GM12873 (cell line): ENCODE measurements at regions not wholly inside any gene's neighbourhood (a gene's known extent, or its start where the extent isn't known, plus 50 kb on each side); places are given as distances from the start of the nearest gene placed in this dataset.

Experiments used
- TF ChIP-seq, protein P1 (sequence below): IDR thresholded peaks from 2 replicates; pipeline ENCODE4 v1.5.1; 2012; ENCODE audit warnings: low read depth, mild to moderate bottlenecking, moderate library complexity, low read length, control low read depth; ENCODE audit not compliant: insufficient read depth; ENCODE audit errors: missing control alignments

DNA sequence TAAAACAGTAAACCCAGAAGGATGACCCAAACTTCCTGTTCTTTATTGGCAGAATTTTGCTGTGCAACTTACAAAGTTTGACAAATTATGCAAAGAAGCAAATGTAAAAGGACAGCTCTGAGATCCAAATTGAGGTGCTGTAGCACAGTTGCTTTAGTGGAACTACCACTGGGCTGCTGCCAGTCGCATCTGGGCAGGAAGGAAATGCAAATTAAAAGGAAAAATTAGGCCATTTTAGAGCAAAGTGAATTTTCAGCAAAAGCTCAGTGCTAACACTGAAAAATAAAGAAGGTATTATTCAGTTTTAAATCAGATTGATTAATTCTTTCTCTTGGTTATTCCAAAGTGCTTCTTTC lies 104.5 kb downstream of the ZMAT3 start:
- TF ChIP-seq, protein P1, sequence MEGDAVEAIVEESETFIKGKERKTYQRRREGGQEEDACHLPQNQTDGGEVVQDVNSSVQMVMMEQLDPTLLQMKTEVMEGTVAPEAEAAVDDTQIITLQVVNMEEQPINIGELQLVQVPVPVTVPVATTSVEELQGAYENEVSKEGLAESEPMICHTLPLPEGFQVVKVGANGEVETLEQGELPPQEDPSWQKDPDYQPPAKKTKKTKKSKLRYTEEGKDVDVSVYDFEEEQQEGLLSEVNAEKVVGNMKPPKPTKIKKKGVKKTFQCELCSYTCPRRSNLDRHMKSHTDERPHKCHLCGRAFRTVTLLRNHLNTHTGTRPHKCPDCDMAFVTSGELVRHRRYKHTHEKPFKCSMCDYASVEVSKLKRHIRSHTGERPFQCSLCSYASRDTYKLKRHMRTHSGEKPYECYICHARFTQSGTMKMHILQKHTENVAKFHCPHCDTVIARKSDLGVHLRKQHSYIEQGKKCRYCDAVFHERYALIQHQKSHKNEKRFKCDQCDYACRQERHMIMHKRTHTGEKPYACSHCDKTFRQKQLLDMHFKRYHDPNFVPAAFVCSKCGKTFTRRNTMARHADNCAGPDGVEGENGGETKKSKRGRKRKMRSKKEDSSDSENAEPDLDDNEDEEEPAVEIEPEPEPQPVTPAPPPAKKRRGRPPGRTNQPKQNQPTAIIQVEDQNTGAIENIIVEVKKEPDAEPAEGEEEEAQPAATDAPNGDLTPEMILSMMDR, result no peak

DNA sequence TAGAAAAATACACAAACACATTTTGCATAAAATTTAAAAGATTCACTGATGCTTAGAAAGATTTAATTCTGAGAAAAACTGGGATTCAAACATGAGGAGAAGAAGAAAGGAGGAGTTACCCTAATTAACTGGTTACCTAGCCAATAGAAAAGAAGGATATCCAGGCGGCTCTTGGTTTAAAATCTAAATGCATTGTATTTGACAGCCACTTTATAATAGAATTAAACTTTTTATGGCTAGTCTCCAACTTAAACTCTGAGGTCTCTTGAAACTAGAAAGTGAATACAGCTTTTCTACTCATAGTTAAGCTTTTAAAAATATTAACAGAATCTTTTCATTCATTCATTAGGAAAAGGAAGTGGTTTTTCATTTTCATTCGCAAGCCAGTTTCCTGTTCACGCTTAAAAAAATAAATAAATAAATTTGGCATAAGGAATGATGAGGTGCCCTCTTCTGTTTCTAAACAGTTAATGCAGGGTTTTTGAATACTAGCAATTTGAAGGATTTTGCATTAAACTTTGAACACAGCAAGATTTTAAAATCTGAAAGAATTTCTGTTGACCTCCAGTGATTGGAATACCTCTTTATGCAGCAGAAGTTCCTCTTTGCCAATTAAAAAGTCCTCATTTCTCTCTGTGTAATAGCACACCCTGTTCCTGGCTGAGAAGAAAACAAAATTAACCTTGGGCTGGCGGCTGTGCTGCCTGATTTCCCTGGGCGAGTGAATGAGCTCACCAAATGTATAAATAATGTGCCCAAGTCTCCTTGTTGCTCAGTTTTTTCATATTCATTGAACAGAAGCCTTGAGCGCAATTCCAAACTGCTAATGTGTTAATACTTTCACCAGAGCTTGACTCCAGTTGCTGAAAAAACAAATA lies 105.1 kb downstream of the ZMAT3 start:
- TF ChIP-seq, protein P1, result peak; percentile 47

DNA sequence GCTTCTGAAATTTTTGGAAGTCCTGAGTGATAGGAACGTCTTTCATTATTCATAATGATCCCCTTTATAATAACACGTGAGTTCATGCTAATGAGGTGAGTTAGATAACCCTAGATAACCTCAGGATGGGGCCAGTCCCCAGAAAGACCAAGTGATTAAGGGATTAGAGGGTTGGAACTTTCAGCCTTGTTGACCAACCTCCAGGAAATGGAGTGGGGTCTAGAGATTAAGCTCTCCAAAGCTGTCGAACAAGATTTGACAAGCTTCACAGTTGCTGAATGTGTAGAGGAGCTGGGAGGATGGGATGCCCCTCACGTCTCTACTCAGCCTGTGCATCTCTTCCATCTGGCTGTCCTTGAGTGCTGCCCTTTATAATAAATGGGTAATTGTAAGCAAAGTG lies 107.1 kb downstream of the ZMAT3 start:
- TF ChIP-seq, protein P1, result no peak

DNA sequence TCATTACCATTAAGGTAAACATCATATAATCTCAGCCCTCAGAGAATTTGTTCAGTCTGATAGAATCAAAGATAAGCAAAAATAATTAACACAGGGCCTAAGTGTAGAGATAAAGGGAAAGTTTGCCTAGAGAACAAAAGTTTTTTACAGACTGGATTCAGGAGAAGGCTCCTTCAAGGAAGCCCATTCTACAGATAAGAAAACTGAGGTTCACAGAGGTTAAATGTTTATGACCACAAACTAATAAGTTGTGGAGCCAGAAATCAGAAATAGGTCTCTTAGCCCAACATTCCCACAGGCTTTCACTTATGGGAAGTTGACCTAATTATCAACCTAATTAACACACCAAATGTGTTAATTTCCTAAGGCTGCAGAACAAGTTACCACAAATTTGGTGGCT lies 110.7 kb downstream of the ZMAT3 start:
- TF ChIP-seq, protein P1, result no peak

DNA sequence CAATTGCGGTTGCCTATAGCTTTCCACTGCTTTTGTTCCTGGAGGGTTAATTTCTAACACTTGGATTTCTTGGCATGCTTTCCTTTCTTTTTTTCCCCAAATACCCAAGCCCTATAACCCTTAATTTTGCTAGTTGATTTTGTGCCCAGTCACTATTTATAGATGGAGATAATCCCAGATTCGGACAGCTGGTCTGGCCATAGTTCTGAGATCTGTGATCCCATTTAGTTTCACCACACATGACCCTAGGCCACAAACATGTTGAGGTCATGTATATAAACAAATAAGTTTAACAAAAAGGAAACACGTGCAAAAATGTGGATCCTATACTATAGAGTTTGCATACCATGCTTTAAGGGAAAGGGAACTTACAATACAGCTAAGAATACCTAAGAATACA lies 111.4 kb downstream of the ZMAT3 start:
- TF ChIP-seq, protein P1, result no peak

DNA sequence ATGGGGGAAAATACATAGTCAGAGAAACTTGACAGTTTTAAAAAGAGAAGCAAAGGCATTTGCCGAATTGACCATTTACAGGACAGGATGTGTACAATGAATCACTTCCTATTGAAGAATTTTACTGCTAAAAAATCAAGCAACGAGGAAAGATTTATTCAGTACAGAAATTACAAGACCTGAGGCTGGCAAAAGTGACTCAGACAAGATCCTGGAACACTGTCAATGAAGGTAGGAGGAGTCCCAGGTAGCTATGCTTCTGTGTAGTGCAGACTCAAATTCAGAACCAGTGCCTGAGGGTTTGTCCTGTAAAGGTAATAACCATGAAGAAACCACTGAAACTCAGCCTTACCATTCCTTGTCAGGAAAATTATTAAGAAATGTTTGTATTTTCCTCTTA lies 120.9 kb downstream of the ZMAT3 start:
- TF ChIP-seq, protein P1, result no peak

DNA sequence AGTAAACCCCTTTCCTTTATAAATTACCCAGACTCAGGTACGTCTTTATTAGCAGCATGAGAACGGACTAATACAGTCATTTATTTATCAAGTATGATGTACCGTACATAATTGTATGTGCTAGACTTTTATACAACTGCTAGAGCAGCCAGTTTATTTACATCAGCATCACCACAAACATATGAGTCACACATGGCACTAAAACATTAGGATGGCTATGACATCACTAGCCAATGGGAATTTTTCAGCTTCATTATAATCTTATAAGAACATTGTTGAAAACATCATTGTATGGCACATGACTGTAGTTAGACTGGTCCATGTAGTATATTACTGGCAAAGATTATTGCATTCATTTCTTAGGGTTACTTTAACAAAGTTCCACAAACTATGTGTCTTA lies 121.7 kb downstream of the ZMAT3 start:
- TF ChIP-seq, protein P1, result no peak
